ENCODE measurements at regions not wholly inside any gene's neighbourhood (a gene's known extent, or its start where the extent isn't known, plus 50 kb on each side); places are given as distances from the start of the nearest gene placed in this dataset.

- Histone ChIP-seq H3K36me3 (ENCODE audit: control insufficient read depth, insufficient read depth, low read length) (no peaks in the 10 kb centered on the region), H3K4me3 (ENCODE audit: low read length) (no peak overlapping the region), H3K27ac (ENCODE audit: low read length) (no peak overlapping the region), H3K9me3 (replicated peaks; ENCODE audit: control insufficient read depth, low read depth, low read length) (no peaks in the 10 kb centered on the region), H3K4me1 (ENCODE audit: control insufficient read depth, insufficient read depth, low read length) (no peaks in the 10 kb centered on the region), H3K27me3 (ENCODE audit: control insufficient read depth, insufficient read depth, low read length) (no peaks in the 10 kb centered on the region)
- WGBS (ENCODE audit: insufficient coverage), result no CpG with 5 or more reads among the region's 4 CpGs
- no peak for DNase-seq
Observed at GRCh38 chr4:126227428-126227827, 912.7 kb downstream of the FAT4 start.

- H3K4me3 ChIP-seq (ENCODE audit: low read length), result no peak overlapping the region
- H3K27ac ChIP-seq (ENCODE audit: low read length), result no peak overlapping the region
- H3K27me3 ChIP-seq (ENCODE audit: control insufficient read depth, insufficient read depth, low read length), result no peaks in the 10 kb centered on the region
- peaks cover 2% of the 10 kb centered on the region for H3K9me3 ChIP-seq (replicated peaks; ENCODE audit: control insufficient read depth, low read depth, low read length)
- no peak for DNase-seq
- WGBS (ENCODE audit: insufficient coverage), result 90% methylated on average over 1 of the region's 1 CpG
- H3K36me3 ChIP-seq (ENCODE audit: control insufficient read depth, insufficient read depth, low read length), result no peaks in the 10 kb centered on the region
- no peaks in the 10 kb centered on the region for H3K4me1 ChIP-seq (ENCODE audit: control insufficient read depth, insufficient read depth, low read length)
Observed at GRCh38 chr4:126230269-126230668, 915.5 kb downstream of the FAT4 start.

GRCh38 chr4:126233483-126233882 is 918.7 kb downstream of the FAT4 start:
- no peaks in the 10 kb centered on the region for H3K27me3 ChIP-seq (ENCODE audit: control insufficient read depth, insufficient read depth, low read length)
- H3K9me3 ChIP-seq (replicated peaks; ENCODE audit: control insufficient read depth, low read depth, low read length), result peaks cover 2% of the 10 kb centered on the region
- no peak overlapping the region for H3K4me3 ChIP-seq (ENCODE audit: low read length)
- no peaks in the 10 kb centered on the region for H3K36me3 ChIP-seq (ENCODE audit: control insufficient read depth, insufficient read depth, low read length)
- no peaks in the 10 kb centered on the region for H3K4me1 ChIP-seq (ENCODE audit: control insufficient read depth, insufficient read depth, low read length)
- no peak for DNase-seq
- no peak overlapping the region for H3K27ac ChIP-seq (ENCODE audit: low read length)
- WGBS (ENCODE audit: insufficient coverage), result no CpG with 5 or more reads among the region's 2 CpGs

DNA sequence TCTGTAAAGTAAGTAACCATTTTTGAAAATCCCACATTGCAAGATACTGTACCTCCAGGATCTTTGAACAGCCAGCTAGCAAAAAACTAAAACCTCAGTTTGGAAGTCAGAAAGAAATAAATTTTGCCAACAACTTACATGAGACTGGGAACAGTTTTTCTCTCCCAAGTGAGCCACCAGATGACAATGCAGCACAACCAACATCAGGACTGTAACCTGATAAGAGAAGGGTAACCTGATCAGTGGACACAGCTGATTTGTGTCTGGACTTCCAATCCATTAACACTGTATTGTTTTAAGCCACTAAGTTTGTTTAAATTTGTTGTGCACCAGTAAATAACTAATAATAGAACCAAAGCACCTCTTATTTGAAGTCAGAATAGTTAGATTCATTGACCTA is 923.3 kb downstream of the FAT4 start:
- no peak overlapping the region for H3K4me3 ChIP-seq (ENCODE audit: low read length)
- no peaks in the 10 kb centered on the region for H3K27me3 ChIP-seq (ENCODE audit: control insufficient read depth, insufficient read depth, low read length)
- DNase-seq, result no peak
- no peaks in the 10 kb centered on the region for H3K4me1 ChIP-seq (ENCODE audit: control insufficient read depth, insufficient read depth, low read length)
- no peak overlapping the region for H3K27ac ChIP-seq (ENCODE audit: low read length)
- H3K36me3 ChIP-seq (ENCODE audit: control insufficient read depth, insufficient read depth, low read length), result no peaks in the 10 kb centered on the region
- peaks cover 2% of the 10 kb centered on the region for H3K9me3 ChIP-seq (replicated peaks; ENCODE audit: control insufficient read depth, low read depth, low read length)

DNA sequence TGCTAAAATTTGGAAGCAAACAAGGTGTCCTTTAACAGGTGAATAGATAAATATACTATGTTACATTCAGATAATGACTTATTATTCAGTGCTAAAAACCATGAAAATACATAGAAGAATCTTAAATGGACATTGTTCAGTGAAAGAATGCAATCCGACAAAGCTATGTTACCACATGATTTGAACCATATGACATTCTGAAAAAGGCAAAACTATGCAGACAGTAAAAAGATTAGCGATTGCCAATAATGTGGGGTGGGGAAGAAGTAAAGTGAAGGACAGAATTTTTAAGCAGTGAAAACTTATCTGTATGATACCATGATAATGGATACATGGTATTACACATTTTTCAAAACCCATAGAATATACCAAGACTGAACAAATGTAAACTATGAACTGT is 926.9 kb downstream of the FAT4 start:
- Histone ChIP-seq H3K27ac (ENCODE audit: low read length) (no peak overlapping the region), H3K9me3 (replicated peaks; ENCODE audit: control insufficient read depth, low read depth, low read length) (no peaks in the 10 kb centered on the region), H3K4me1 (ENCODE audit: control insufficient read depth, insufficient read depth, low read length) (no peaks in the 10 kb centered on the region), H3K27me3 (ENCODE audit: control insufficient read depth, insufficient read depth, low read length) (no peaks in the 10 kb centered on the region), H3K4me3 (ENCODE audit: low read length) (no peak overlapping the region), H3K36me3 (ENCODE audit: control insufficient read depth, insufficient read depth, low read length) (no peaks in the 10 kb centered on the region)
- WGBS (ENCODE audit: insufficient coverage), result no CpG with 5 or more reads among the region's 2 CpGs
- DNase-seq, result no peak

GRCh38 chr4:126242679-126243390 is 928.1 kb downstream of the FAT4 start:
- WGBS (ENCODE audit: insufficient coverage), result 58% methylated on average over 4 of the region's 7 CpGs
- no peak overlapping the region for H3K4me3 ChIP-seq (ENCODE audit: low read length)
- H3K9me3 ChIP-seq (replicated peaks; ENCODE audit: control insufficient read depth, low read depth, low read length), result no peaks in the 10 kb centered on the region
- peak; percentile 52 for DNase-seq
- H3K27me3 ChIP-seq (ENCODE audit: control insufficient read depth, insufficient read depth, low read length), result no peaks in the 10 kb centered on the region
- no peaks in the 10 kb centered on the region for H3K36me3 ChIP-seq (ENCODE audit: control insufficient read depth, insufficient read depth, low read length)
- no peaks in the 10 kb centered on the region for H3K4me1 ChIP-seq (ENCODE audit: control insufficient read depth, insufficient read depth, low read length)
- no peak overlapping the region for H3K27ac ChIP-seq (ENCODE audit: low read length)

GRCh38 chr4:126247409-126247808 is 932.7 kb downstream of the FAT4 start:
- no peaks in the 10 kb centered on the region for H3K9me3 ChIP-seq (replicated peaks; ENCODE audit: control insufficient read depth, low read depth, low read length)
- H3K27me3 ChIP-seq (ENCODE audit: control insufficient read depth, insufficient read depth, low read length), result no peaks in the 10 kb centered on the region
- WGBS (ENCODE audit: insufficient coverage), result no CpG with 5 or more reads among the region's 3 CpGs
- H3K4me1 ChIP-seq (ENCODE audit: control insufficient read depth, insufficient read depth, low read length), result no peaks in the 10 kb centered on the region
- H3K4me3 ChIP-seq (ENCODE audit: low read length), result no peak overlapping the region
- H3K36me3 ChIP-seq (ENCODE audit: control insufficient read depth, insufficient read depth, low read length), result no peaks in the 10 kb centered on the region
- no peak for DNase-seq
- H3K27ac ChIP-seq (ENCODE audit: low read length), result no peak overlapping the region

- no peaks in the 10 kb centered on the region for H3K36me3 ChIP-seq (ENCODE audit: control insufficient read depth, insufficient read depth, low read length)
- no peaks in the 10 kb centered on the region for H3K9me3 ChIP-seq (replicated peaks; ENCODE audit: control insufficient read depth, low read depth, low read length)
- no CpG with 5 or more reads among the region's 2 CpGs for WGBS (ENCODE audit: insufficient coverage)
Observed at GRCh38 chr4:126250006-126250405, 935.3 kb downstream of the FAT4 start.

GRCh38 chr4:126251169-126251568 is 936.4 kb downstream of the FAT4 start:
- Histone ChIP-seq H3K27me3 (ENCODE audit: control insufficient read depth, insufficient read depth, low read length) (no peaks in the 10 kb centered on the region), H3K4me3 (ENCODE audit: low read length) (no peak overlapping the region), H3K9me3 (replicated peaks; ENCODE audit: control insufficient read depth, low read depth, low read length) (no peaks in the 10 kb centered on the region), H3K4me1 (ENCODE audit: control insufficient read depth, insufficient read depth, low read length) (no peaks in the 10 kb centered on the region), H3K36me3 (ENCODE audit: control insufficient read depth, insufficient read depth, low read length) (no peaks in the 10 kb centered on the region), H3K27ac (ENCODE audit: low read length) (no peak overlapping the region)
- no peak for DNase-seq

More at GRCh38 chr4:126250006-126250405, 935.3 kb downstream of the FAT4 start:
- H3K27ac ChIP-seq (ENCODE audit: low read length), result no peak overlapping the region
- no peak overlapping the region for H3K4me3 ChIP-seq (ENCODE audit: low read length)
- DNase-seq, result no peak
- H3K27me3 ChIP-seq (ENCODE audit: control insufficient read depth, insufficient read depth, low read length), result no peaks in the 10 kb centered on the region
- H3K4me1 ChIP-seq (ENCODE audit: control insufficient read depth, insufficient read depth, low read length), result no peaks in the 10 kb centered on the region

- no peaks in the 10 kb centered on the region for H3K9me3 ChIP-seq (replicated peaks; ENCODE audit: control insufficient read depth, low read depth, low read length)
- H3K27ac ChIP-seq (ENCODE audit: low read length), result no peak overlapping the region
- no peaks in the 10 kb centered on the region for H3K36me3 ChIP-seq (ENCODE audit: control insufficient read depth, insufficient read depth, low read length)
- H3K4me1 ChIP-seq (ENCODE audit: control insufficient read depth, insufficient read depth, low read length), result no peaks in the 10 kb centered on the region
- 14% methylated on average over 1 of the region's 2 CpGs for WGBS (ENCODE audit: insufficient coverage)
- peak; percentile 38 for DNase-seq
- H3K4me3 ChIP-seq (ENCODE audit: low read length), result no peak overlapping the region
- no peaks in the 10 kb centered on the region for H3K27me3 ChIP-seq (ENCODE audit: control insufficient read depth, insufficient read depth, low read length)
Observed at GRCh38 chr4:126262665-126263064, 947.9 kb downstream of the FAT4 start.

- no peaks in the 10 kb centered on the region for H3K4me1 ChIP-seq (ENCODE audit: control insufficient read depth, insufficient read depth, low read length)
- DNase-seq, result no peak
- H3K27me3 ChIP-seq (ENCODE audit: control insufficient read depth, insufficient read depth, low read length), result no peaks in the 10 kb centered on the region
- no peak overlapping the region for H3K4me3 ChIP-seq (ENCODE audit: low read length)
- H3K36me3 ChIP-seq (ENCODE audit: control insufficient read depth, insufficient read depth, low read length), result no peaks in the 10 kb centered on the region
- no peaks in the 10 kb centered on the region for H3K9me3 ChIP-seq (replicated peaks; ENCODE audit: control insufficient read depth, low read depth, low read length)
- no peak overlapping the region for H3K27ac ChIP-seq (ENCODE audit: low read length)
Observed at GRCh38 chr4:126264839-126265238, 950.1 kb downstream of the FAT4 start.
